Erythroblast (primary cell): ENCODE measurements at regions not wholly inside any gene's neighbourhood (a gene's known extent, or its start where the extent isn't known, plus 50 kb on each side); places are given as distances from the start of the nearest gene placed in this dataset.

Source experiments
- DNase-seq, 2 experiments: peaks; one replicate each; lab custom pipeline; 2025; lab: John Stamatoyannopoulos, UW
- GATA1 ChIP-seq: IDR thresholded peaks from 2 replicates; pipeline ENCODE4 v1.6.1; 2011; ENCODE audit warnings: low read depth, mild to moderate bottlenecking, control low read depth, low read length, moderate library complexity
- POLR2A ChIP-seq: IDR thresholded peaks from 2 replicates; pipeline ENCODE4 v1.6.1; 2011; ENCODE audit warnings: mild to moderate bottlenecking, low read length

DNA sequence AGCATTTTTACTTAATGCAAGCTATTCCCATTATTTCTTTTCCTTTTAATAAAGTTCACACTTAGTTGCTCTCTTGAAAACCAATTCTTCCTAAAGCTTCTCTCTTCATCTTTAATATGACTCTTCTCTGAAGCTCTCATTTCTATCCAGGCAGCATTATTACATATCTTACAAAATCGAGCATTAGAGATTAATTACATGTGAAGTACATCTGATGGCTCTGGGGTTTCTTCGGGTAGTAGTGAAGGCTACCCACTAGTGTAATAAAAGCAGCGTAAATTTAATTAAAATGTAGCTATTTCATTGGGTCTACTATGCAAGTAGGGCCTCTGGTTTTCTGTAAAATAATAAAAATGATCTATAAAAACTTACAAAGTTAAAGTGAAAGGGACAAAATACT is 513.6 kb upstream of the DPH6 start:
- TF ChIP-seq POLR2A (no peak), GATA1 (no peak)
- no peak for DNase-seq

DNA sequence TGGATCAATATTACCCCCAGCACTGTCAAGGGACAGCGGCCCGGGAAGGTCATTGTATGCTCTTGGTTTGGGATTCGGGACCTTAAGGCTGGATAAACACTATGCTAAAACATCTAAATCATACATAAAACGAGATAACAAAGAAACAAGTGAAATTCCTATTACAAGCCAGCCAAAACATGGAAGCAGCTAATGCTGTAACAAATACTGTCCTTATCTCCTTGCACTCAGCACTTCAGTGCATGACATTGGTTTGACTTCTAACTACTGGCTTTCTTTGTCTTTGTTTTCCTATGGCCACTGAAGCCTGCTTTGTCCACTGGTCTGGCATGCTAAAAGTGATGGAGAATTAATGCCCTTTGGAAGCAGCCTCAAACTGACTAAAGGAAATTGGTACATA is 516.4 kb upstream of the DPH6 start:
- TF ChIP-seq POLR2A (no peak), GATA1 (no peak)
- no peak for DNase-seq

DNA sequence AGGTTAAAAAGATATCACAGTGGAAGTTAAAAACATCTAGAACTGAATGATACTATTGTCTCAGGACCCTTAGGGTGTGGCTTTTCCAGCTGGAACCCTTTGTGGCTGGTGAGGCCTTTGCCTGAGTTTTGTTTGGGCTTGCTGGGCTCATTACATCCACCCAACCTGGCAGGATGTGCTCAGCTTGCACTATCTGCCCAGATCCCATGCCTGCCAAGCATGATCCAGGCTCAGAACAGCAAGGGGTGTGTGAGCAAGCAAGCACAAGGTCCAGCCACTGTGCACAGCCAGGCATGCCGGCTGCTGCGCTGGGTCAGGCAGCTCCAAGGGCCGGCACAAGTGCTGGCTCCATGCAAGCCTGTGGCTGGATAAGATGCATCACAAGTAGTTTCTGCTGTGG is 512.7 kb upstream of the CDIN1 start:
- TF ChIP-seq GATA1 = no peak
- no peak for TF ChIP-seq POLR2A
- no peak for DNase-seq

DNA sequence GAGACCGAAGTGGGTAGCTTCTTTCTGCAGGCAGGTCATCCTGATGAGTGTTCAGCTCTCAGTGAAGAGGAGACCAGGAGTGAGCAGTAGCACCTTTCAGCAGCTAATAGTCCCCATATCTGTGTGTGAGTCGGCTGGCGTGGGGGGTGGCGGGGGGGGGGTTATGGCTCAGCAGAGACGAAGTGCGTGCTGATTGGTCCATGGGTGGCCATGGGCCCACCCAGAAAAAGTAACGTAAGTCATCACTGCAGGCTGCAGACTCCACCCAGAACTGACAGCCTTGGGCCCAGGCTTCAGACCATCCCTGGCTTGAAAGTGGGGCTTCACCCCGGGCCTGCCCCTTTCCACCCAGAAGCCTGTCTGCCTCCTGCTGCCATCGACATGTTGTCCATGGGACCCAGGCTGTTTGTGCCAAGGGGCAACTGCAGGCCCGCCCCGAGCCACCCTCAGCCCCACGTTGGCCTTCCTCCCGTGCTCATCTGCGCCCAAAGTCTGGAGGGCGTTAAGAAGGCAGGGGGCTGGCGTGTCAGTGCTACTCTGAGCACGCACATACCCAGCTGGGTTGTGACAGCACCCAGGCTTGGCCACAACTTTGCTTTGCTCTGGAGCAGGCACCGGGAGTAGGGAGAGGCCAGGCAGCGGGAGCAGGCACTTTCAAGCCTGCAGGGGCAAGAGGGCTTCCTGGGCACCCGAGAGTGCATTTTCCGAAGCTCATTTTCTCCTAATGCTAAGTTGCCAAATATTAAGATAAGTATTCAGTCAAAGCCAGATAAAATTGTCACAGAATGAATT is 511.7 kb upstream of the CDIN1 start:
- TF ChIP-seq GATA1 (no peak), POLR2A (no peak)
- no peak for DNase-seq

DNA sequence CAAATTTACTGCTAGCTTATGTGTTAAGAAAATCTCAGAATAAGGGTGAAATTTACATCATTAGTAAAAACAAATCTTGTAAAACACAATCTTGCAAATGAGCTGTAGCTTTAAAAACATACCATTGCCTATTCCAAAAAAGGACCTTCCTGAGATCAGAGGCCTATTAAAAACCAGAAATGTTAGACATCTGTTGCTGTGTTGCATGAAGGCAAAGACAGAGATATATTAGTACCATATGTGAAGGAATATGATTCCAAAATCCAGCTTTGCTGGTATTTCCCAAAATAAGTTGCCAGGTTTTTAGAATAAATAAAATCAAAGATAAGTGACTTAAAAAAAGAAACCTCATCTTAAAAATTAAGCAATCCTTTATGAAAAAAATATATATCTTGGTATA is 504.1 kb upstream of the CDIN1 start:
- no peak for TF ChIP-seq GATA1
- no peak for TF ChIP-seq POLR2A
- DNase-seq = no peak

DNA sequence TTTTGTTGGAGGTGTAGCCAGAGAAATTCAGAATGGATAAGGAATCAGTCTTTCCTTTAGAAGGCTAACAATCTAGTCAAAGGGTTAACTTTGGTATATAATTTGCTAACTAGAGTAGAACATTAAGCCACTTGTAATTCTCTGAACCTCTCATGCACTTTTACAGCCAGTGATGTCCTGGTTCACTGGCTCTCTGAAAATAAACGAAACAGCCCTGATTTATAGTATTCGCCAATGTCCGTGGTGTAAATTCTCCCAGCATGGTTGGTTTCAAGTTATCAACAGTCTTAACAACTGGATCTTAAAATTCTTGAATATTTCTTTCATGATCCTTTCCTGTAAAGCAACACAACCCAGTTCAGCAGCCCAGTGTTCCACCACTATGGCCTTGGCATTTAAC is 500.4 kb upstream of the CDIN1 start:
- DNase-seq = no peak
- no peak for TF ChIP-seq POLR2A
- TF ChIP-seq GATA1 = no peak

DNA sequence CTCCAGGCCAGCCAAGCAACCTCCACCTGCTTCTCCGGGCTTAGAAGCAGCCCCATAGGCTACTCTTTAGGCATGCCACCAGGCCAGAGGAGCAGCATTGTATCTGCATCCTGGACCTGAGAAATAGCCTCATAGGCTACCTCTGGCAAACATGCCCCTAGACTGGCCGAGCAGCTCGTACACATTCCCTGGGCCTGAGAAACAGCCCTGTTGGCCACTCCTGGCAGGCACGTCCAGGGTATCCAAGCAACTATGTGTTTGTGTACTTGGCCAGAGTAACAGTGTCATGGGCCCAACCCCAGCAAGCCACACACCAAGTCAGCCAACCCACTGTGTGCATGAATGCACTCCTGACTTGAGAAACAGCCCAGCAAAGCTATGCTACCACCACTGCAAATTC is 498.7 kb upstream of the CDIN1 start:
- no peak for TF ChIP-seq POLR2A
- no peak for TF ChIP-seq GATA1
- DNase-seq = no peak

DNA sequence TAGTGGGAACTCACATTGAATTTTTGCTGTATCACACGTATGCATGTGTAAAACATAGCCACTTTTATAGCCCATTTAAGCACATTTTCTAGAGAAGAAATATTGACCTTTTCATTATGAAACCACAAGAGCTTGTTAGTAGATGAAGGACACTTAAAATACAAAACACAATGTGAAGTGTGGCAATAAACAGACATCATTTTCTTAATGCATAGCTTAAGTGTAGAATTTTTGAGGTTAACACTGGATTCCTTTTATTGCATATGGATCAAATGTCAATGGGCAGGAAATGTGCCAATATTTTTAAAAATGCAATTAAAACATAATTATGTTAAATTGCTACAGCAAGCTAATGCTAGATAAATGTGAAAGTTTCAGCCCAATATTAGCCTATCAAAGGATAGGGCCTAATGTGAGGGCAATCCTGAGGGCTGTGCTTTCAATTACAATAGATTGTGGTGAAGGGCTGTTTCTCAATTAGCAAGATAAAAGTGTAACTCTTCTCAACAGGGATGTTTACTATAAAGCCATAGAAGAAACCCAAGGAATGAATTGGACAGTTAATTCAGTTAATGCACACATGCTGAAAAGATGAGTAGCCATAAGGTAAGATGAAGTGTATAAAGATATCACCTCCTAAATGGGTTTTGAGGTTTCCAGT is 489.0 kb upstream of the CDIN1 start:
- no peak for DNase-seq
- TF ChIP-seq GATA1 (no peak), POLR2A (no peak)

DNA sequence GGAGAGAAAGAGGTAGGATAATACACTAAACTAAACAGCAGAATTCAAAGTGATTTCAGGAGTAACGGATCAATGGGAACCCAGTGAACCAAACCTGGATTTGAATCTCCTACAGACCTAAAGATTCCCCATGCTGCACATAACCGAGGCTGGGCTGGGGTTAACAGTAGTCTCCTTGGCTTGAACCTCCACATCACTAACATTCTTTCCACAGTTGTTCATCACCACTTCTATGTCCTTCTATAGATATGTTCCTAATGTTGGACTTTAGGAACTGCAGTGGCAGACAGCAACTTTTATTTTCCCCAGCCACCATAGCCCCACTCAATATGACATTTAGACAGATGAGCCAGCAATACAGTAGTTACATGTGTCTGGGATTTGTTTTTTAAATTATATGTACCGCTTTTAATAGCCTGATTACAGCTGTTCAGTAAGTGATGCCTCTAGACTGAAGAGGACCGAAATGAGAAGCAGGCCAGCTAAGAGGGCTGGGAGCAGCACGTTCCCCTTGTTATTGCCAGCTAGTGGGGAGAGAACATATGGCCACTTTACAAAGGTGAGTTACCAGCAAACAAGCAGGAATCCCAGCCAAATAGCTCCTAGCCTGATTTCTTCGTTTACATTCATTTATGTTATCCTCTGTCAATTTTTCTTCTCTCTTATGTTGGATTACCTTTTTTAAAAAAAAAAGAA is 472.6 kb upstream of the CDIN1 start:
- DNase-seq = no peak
- TF ChIP-seq GATA1 = no peak
- TF ChIP-seq POLR2A = no peak

DNA sequence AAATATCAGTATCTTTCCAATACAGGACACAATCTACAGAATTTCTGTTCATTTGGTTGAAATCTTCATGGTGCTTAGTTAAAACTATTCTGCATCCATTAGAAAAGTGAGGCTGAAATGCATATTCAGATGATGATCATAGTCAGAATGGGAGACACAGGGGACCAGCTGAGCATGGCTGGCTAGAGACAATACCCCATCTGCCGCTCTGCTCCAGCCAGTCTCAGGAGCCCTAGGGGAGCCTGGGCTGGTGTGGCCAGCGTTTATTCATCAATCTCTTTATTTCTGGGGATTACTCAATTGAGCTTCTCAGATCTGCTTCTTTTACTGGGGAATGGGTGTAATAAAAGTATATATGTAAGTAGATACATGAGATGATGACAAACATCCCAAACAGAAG is 470.9 kb upstream of the CDIN1 start:
- TF ChIP-seq POLR2A (no peak), GATA1 (no peak)
- no peak for DNase-seq

DNA sequence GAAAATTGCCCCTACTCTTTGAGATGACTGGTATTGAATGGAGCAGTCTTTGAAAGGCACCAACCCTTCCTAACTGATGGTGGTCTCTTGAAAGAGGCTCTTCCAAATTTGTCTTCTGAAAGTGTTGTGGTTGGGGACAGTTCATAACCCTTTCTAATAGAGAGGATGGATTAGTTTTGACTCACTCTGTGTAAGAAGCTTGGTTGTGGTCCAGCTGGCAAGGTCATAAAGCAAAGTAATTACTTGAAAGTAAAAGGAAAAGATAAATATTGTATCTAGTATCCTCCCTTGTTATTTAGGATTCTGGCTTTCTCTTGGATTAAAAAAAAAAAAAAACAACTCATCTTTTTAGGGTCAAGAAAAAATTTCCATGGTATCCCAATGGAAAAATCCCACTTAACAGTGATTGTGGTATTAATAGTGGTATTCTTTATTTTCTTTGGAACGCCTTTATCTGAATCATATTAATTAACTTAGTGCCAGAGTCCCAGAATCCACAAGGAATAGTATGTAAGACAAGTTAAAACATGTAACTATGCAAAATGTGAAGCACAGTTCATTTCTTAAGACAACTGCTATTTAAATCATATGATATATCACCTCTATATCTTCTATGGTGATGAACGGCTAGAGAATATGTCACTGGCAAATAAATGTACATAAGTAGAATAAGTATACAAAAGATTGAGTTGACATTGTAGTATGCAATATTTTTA is 469.3 kb upstream of the CDIN1 start:
- no peak for DNase-seq
- TF ChIP-seq POLR2A (no peak), GATA1 (no peak)

DNA sequence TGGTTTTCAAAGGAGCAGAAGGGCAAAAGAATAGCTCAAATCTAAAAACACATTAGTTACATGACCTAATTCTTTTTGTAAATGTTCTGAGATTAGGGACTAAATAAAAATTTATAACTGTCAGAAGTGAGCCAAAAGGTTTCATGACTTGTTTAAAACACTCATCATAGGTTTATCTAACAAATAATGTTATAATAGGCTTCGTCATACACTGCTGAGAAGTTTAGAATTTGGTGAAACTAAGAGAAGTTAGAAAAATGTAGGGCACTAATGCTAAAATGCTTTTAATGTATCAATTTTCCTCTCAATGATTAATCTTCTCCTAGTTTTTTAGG is 468.8 kb upstream of the CDIN1 start:
- no peak for DNase-seq
- TF ChIP-seq GATA1 (no peak), POLR2A (no peak)

DNA sequence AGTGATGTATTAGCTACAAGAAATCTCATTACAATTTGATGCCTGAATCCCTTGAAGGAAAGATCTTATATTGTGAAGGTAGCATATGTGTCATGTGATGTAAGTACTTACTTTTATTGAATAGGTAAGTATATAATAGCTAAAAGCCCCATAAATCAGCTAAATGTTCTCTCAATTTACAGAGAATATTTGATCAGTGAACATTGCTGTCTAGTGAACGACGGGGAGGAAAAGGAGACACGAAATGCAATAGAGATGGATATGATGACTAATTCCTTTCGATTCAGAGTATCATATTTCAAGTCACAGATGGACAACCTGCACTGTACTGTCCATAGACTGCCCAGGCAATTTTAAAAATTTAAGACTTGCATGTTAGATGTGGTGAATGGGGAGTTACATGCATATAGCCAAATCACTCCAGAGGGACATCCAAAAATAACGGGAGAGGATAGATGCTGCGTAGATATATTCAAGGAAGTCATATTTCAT is 462.1 kb upstream of the CDIN1 start:
- DNase-seq = no peak
- TF ChIP-seq GATA1 (no peak), POLR2A (no peak)

DNA sequence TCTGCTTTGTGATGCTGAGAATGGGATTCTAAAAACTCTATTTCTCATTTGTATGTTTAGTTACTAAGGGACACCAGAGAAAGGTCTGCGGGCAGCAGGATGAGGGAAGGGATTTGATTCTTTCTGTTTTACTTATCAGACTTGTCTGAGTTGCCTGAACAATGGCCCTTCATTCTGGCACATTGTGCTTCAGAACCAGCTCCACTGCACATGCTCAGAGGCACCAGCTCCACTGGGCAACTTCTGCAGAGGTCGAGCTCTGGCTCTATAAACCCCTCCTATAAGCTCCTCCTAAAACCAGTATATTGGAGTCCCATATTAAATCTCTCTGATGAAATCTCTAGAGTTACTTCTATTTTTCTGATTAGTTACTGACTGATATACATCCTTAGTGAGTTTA is 453.2 kb upstream of the CDIN1 start:
- DNase-seq = no peak
- TF ChIP-seq GATA1 (no peak), POLR2A (no peak)
